GM13977 (cell line): ENCODE measurements at regions not wholly inside any gene's neighbourhood (a gene's known extent, or its start where the extent isn't known, plus 50 kb on each side); places are given as distances from the start of the nearest gene placed in this dataset.

Source experiments
- DNase-seq: peaks from one replicate; pipeline ENCODE4 v3.0.0; 2012; ENCODE audit warnings: low spot score
- CTCF ChIP-seq: IDR thresholded peaks from 2 replicates; pipeline ENCODE4 v1.5.1; 2012; ENCODE audit warnings: mild to moderate bottlenecking, control low read depth; ENCODE audit not compliant: insufficient read depth; ENCODE audit errors: extremely low read depth, missing control alignments
- in situ Hi-C: fragments of 300-500 bp; cut with MboI; formaldehyde crosslinking; loops from one replicate; pipeline ENCODE4 v1.12.0; 2022; ENCODE audit warnings: low sequenced_read_pairs, low pct_unique_long_range_greater_than_20kb, mixed read lengths, inconsistent platforms; ENCODE audit not compliant: unreplicated experiment

- no peak for TF ChIP-seq CTCF
- in situ Hi-C loops: no loop called here
- DNase-seq: no peak
Measured at GRCh38 chr14:86990396-86990795, 1002.6 kb downstream of the GALC start.

GRCh38 chr14:86989285-86989684 lies 1003.7 kb downstream of the GALC start:
- in situ Hi-C loops: no loop called here

GRCh38 chr14:86987966-86988365 lies 1005.0 kb downstream of the GALC start:
- no peak for TF ChIP-seq CTCF
- DNase-seq: no peak
- in situ Hi-C loops: no loop called here

More at GRCh38 chr14:86989285-86989684, 1003.7 kb downstream of the GALC start:
- no peak for TF ChIP-seq CTCF
- no peak for DNase-seq

GRCh38 chr14:86973177-86973576 lies 1019.8 kb downstream of the GALC start:
- in situ Hi-C loops: no loop called here
- no peak for TF ChIP-seq CTCF
- no peak for DNase-seq

- TF ChIP-seq CTCF: no peak
- DNase-seq: no peak
- in situ Hi-C loops: no loop called here
Measured at GRCh38 chr14:86971292-86971691, 1021.7 kb downstream of the GALC start.

- in situ Hi-C loops: no loop called here
- DNase-seq: no peak
- peak; percentile 49 for TF ChIP-seq CTCF
Measured at GRCh38 chr14:86961106-86961716, 1031.8 kb downstream of the GALC start.
